Muscle layer of colon (tissue), 2 donors: ENCODE measurements at regions not wholly inside any gene's neighbourhood (a gene's known extent, or its start where the extent isn't known, plus 50 kb on each side); places are given as distances from the start of the nearest gene placed in this dataset.

Source experiments
- H3K27ac ChIP-seq: one replicate; pipeline ENCODE4 v1.7.0; 2013; ENCODE audit warnings: low read depth, mild to moderate bottlenecking, low read length, moderate library complexity
- H3K27me3 ChIP-seq, 2 donors: one replicate each; pipeline ENCODE4 v1.7.0; 2013; ENCODE audit warnings: low read length in 2 of 2, mild to moderate bottlenecking in 2 of 2; ENCODE audit not compliant: insufficient read depth in 2 of 2, control insufficient read depth in 1 of 2
- H3K36me3 ChIP-seq: one replicate; pipeline ENCODE4 v1.7.0; 2013; ENCODE audit warnings: mild to moderate bottlenecking, low read length; ENCODE audit not compliant: insufficient read depth
- H3K4me1 ChIP-seq: one replicate; pipeline ENCODE4 v1.7.0; 2013; ENCODE audit warnings: mild to moderate bottlenecking, low read length; ENCODE audit not compliant: insufficient read depth
- H3K4me3 ChIP-seq, 2 donors: one replicate each; pipeline ENCODE4 v1.7.0; 2013; ENCODE audit warnings: low read length in 2 of 2, low read depth in 1 of 2, mild to moderate bottlenecking in 1 of 2, moderate library complexity in 1 of 2
- H3K9ac ChIP-seq: one replicate; pipeline ENCODE4 v1.7.0; 2013; ENCODE audit warnings: low read length
- H3K9me3 ChIP-seq: one replicate; pipeline ENCODE4 v1.7.0; 2013; ENCODE audit warnings: mild to moderate bottlenecking, low read length
- donor health status: abdominal sarcoma.
- donor health status: Adenocarcinoma of cecum.

- H3K27me3 ChIP-seq = no peaks in the 10 kb centered on the region
- H3K9ac ChIP-seq = no peak overlapping the region
- no peak overlapping the region for H3K27ac ChIP-seq
- H3K4me1 ChIP-seq = no peaks in the 10 kb centered on the region
- no peaks in the 10 kb centered on the region for H3K36me3 ChIP-seq
- no peak overlapping the region for H3K4me3 ChIP-seq
- H3K9me3 ChIP-seq = no peaks in the 10 kb centered on the region
These were observed 197.0 kb downstream of the SIM1 start for GRCh38 chr6:100267721-100268123.

DNA sequence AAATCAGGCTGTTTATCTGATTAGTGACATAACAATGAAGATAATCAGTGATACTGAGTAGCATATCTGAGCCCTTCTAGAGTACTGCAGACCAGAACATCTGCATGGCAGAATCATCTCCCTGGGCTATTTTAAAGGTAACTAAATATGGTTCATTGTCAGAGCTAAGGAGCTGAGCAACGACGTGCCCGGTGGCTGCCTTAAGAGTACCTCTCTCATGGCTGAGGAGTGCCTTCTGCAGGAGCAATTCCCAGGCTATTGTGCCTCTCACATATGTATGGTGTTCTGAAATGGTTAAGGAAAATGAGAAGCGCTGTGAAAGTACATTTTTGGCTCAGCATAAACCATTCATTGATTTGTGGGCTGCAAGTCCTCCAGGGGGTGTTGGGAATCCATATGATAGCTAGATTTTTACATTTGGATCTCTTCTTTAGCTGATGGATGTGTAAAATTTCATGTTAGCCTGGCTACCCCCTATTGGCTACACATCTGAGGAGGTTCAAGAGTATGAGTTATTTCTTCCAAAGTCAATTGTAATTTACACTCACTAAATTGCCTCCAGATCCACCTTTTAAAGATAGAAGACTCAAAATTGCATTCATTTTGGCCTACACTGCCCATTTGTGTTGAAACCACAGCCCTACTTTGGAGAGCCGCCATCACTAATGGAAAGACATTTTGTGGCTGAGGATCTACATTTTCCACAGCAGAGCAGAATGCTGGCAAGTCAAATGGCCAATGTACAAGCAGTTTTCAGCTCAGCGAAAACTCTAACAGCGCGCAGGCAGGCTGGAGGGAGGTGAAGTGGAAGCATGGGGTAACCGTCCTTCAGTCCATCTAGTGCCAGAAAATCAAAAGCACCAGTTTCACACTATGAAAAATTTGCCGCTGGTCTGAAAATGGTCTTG lies 198.0 kb downstream of the SIM1 start:
- Histone ChIP-seq H3K27ac (no peak overlapping the region), H3K4me1 (no peaks in the 10 kb centered on the region), H3K27me3 (no peaks in the 10 kb centered on the region), H3K9ac (no peak overlapping the region), H3K36me3 (no peaks in the 10 kb centered on the region), H3K4me3 (no peak overlapping the region), H3K9me3 (no peaks in the 10 kb centered on the region)

GRCh38 chr6:100262086-100262485 lies 202.6 kb downstream of the SIM1 start:
- H3K27me3 ChIP-seq = no peaks in the 10 kb centered on the region
- no peak overlapping the region for H3K9ac ChIP-seq
- no peaks in the 10 kb centered on the region for H3K9me3 ChIP-seq
- H3K36me3 ChIP-seq = no peaks in the 10 kb centered on the region
- H3K27ac ChIP-seq = no peak overlapping the region
- H3K4me3 ChIP-seq = no peak overlapping the region
- H3K4me1 ChIP-seq = no peaks in the 10 kb centered on the region

DNA sequence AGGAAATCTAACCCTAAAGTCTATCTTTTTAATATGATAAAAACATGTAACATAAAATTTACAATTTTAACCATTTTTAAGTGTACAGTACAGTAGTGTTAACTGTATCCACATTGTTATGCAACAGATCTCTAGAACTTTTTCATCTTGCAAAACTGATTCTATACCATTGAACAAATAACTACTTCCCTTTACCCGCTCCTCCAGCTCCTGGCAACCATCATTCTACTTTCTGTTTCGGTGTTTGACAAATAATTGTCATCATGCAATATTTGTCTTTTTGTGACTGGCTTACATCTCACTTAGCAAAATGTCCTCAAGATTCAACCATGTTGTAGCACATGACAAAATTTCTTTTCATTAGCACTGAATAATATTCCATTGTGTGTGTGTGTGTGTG lies 203.2 kb downstream of the SIM1 start:
- Histone ChIP-seq H3K27me3 (no peaks in the 10 kb centered on the region), H3K36me3 (no peaks in the 10 kb centered on the region), H3K9me3 (no peaks in the 10 kb centered on the region), H3K4me1 (no peaks in the 10 kb centered on the region), H3K9ac (no peak overlapping the region), H3K27ac (no peak overlapping the region), H3K4me3 (no peak overlapping the region)

DNA sequence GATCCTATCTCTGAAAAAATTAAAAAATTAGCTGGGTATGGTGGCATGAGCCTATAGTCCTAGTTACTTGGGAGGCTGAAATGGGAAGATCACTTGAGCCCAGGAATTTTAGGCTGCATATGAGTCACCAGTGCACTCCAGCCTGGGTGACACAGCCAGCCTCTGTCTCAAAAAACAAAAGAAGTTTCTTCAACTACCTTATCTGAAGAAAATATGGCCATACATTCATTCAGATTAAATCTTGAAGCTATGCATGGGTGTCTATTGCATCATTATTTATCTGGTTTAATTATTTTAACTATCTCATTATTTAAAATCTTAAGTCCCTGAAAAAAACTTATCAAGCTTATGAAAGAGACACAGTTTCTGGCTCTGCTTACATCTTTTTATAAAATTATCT lies 204.1 kb downstream of the SIM1 start:
- Histone ChIP-seq H3K27ac (no peak overlapping the region), H3K9me3 (no peaks in the 10 kb centered on the region), H3K9ac (no peak overlapping the region), H3K27me3 (no peaks in the 10 kb centered on the region), H3K4me1 (no peaks in the 10 kb centered on the region), H3K4me3 (no peak overlapping the region), H3K36me3 (no peaks in the 10 kb centered on the region)

DNA sequence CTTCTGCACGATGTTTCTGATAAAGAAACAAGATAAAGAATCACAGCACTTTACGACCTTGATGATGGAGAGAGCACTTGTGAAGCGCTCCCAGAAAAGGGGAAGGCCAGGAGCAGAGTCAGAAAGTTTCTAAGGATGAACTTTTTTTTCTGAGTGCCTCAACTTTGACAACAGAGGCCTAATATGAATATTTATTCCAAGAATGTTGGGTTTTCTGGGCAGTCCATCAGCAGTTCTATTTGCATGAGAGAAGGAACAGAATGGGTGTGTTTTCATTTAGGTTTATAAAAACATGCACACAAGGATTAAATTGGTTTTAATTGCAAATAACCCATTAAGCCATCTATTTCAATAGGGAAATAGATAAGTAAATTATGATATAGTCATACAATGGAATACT lies 204.9 kb downstream of the SIM1 start:
- no peaks in the 10 kb centered on the region for H3K27me3 ChIP-seq
- no peak overlapping the region for H3K4me3 ChIP-seq
- no peaks in the 10 kb centered on the region for H3K36me3 ChIP-seq
- no peak overlapping the region for H3K9ac ChIP-seq
- no peak overlapping the region for H3K27ac ChIP-seq
- no peaks in the 10 kb centered on the region for H3K4me1 ChIP-seq
- no peaks in the 10 kb centered on the region for H3K9me3 ChIP-seq

DNA sequence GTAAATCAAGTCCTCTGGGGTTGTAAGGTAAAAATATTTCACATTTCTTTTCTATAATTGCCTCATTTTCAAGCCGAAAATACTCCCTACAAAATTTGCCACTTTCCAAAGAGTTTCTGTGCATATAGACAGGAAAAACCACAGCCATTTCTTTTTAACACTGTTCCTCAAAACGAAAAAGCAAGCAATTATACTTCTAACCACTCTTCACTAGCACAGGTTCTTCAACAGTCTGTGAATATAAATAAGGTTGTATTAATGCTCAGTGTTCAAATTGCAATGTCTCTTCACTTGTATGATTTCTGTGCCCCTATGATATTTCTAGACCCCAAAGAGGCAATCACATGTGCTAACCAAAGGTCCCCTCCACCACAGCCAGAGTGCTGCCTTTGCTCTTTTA lies 206.0 kb downstream of the SIM1 start:
- no peaks in the 10 kb centered on the region for H3K27me3 ChIP-seq
- H3K4me1 ChIP-seq = no peaks in the 10 kb centered on the region
- no peaks in the 10 kb centered on the region for H3K9me3 ChIP-seq
- H3K4me3 ChIP-seq = no peak overlapping the region
- H3K27ac ChIP-seq = no peak overlapping the region
- H3K9ac ChIP-seq = no peak overlapping the region
- no peaks in the 10 kb centered on the region for H3K36me3 ChIP-seq

GRCh38 chr6:100257793-100258395 lies 206.8 kb downstream of the SIM1 start:
- no peaks in the 10 kb centered on the region for H3K27me3 ChIP-seq
- H3K4me1 ChIP-seq = no peaks in the 10 kb centered on the region
- no peak overlapping the region for H3K4me3 ChIP-seq
- no peak overlapping the region for H3K9ac ChIP-seq
- no peak overlapping the region for H3K27ac ChIP-seq
- H3K36me3 ChIP-seq = no peaks in the 10 kb centered on the region
- H3K9me3 ChIP-seq = no peaks in the 10 kb centered on the region

- Histone ChIP-seq H3K36me3 (no peaks in the 10 kb centered on the region), H3K4me3 (no peak overlapping the region), H3K4me1 (no peaks in the 10 kb centered on the region), H3K9me3 (no peaks in the 10 kb centered on the region), H3K27me3 (no peaks in the 10 kb centered on the region), H3K9ac (no peak overlapping the region), H3K27ac (no peak overlapping the region)
These were observed 209.0 kb downstream of the SIM1 start for GRCh38 chr6:100255701-100256100.

DNA sequence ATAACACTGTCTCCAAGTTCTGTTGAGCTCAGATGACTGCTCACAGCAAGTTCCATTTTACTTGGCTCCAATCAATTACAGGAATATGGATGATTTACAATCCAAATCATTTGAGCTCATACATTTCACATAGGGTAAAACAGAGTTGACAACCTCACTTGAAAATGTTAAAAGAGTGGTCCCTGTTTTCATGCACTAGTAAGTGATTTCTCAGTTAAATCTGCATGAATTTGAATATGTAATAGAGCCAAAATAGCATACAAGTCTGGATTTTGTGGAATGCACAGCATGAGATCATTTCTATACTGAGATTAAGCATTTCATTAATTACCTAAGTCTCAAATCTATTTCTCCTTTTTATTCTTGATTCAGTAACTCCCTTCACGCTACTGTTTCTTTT lies 217.6 kb downstream of the SIM1 start:
- no peak overlapping the region for H3K27ac ChIP-seq
- no peaks in the 10 kb centered on the region for H3K9me3 ChIP-seq
- no peaks in the 10 kb centered on the region for H3K27me3 ChIP-seq

GRCh38 chr6:100246206-100246605 lies 218.5 kb downstream of the SIM1 start:
- Histone ChIP-seq H3K4me1 (no peaks in the 10 kb centered on the region), H3K9me3 (no peaks in the 10 kb centered on the region), H3K27ac (no peak overlapping the region)

More for the DNA sequence above, 217.6 kb downstream of the SIM1 start:
- H3K9ac ChIP-seq = no peak overlapping the region
- no peaks in the 10 kb centered on the region for H3K36me3 ChIP-seq
- H3K4me1 ChIP-seq = no peaks in the 10 kb centered on the region
- H3K4me3 ChIP-seq = no peak overlapping the region

DNA sequence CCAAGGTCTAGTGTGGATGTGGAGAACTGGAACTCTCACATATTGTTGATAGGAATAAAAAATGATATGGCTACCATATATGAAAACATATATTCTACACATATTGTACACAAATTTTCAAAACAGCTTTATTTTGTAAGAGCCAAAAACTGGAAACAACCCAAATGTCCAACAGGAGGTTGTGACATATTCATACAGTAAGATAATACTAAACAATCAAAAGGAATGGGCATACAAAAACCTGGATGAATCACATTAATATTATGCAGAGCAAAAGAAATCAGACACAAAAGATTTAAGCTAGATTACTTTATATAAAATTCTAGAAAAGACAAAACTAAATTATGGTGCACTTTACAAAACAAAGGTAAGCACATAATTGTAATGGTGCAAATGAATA lies 223.9 kb downstream of the SIM1 start:
- Histone ChIP-seq H3K36me3 (no peaks in the 10 kb centered on the region), H3K27me3 (no peaks in the 10 kb centered on the region), H3K27ac (no peak overlapping the region), H3K4me3 (no peak overlapping the region), H3K9ac (no peak overlapping the region), H3K9me3 (no peaks in the 10 kb centered on the region), H3K4me1 (no peaks in the 10 kb centered on the region)

More at GRCh38 chr6:100246206-100246605, 218.5 kb downstream of the SIM1 start:
- Histone ChIP-seq H3K27me3 (no peaks in the 10 kb centered on the region), H3K9ac (no peak overlapping the region), H3K36me3 (no peaks in the 10 kb centered on the region), H3K4me3 (no peak overlapping the region)
